ENCODE measurements at regions not wholly inside any gene's neighbourhood (a gene's known extent, or its start where the extent isn't known, plus 50 kb on each side); places are given as distances from the start of the nearest gene placed in this dataset.

DNA sequence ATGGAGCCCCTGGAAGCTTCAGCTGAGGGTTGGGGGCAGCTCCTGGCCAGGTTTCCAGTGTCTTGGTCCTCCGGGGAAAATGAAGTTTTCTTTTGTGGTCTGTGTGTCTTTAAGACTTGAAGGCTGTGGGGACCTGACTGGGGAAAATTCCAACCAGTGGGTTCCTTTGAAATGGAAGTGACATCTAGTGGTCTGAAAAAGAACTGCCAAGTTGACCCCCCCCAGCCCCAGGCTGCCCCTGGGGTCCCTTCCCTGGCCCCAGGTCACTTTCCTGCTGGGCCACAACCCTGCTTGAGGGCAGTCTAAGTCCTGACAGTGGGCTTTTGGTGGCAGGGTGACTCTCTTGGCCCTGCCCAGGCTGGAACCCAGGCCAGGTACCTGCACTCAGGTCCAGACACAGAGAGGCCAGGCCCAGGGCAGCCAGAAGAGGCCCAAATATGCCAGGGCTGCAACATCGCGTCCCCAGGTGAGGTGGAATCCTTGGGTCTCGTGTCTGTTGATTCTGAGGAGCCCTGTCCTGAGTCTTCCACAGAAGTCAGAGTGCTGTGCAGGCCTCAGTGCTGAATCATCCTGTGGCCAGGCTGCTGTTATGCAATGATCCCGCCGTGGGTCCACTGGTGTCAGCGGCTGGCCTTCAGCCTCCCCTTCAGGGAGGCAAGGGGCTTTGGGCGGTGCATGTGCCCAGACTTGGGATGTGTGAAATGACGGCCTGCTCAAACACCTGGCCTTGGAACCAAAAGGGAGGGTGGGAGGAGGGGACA, 68.4 kb downstream of the VEGFA start:
- peaks cover 8 to 19% of the 10 kb centered on the region in 2 experiments for H3K4me1 ChIP-seq (ENCODE audit: control insufficient read depth in 1 of 2, insufficient read depth in 2 of 2, low read length in 2 of 2)
- H3K79me2 ChIP-seq (ENCODE audit: insufficient read depth, low read length): no peaks in the 10 kb centered on the region
- no peaks in the 10 kb centered on the region for H3K9me2 ChIP-seq (ENCODE audit: insufficient read depth)
- H2AFZ ChIP-seq (ENCODE audit: low read depth, low read length, poor library complexity, severe bottlenecking): no peak overlapping the region
- H3K4me3 ChIP-seq (replicated peaks in 1 of 2; ENCODE audit: low read depth in 1 of 2, low read length in 2 of 2): no peak overlapping the region
- TF ChIP-seq ATF3 (IDR thresholded peaks at IDR 0.05): no peak
- peak; percentile 65 for TF ChIP-seq RAD21 (IDR thresholded peaks at IDR 0.05; ENCODE audit: low read depth)
- TF ChIP-seq ZFX (IDR thresholded peaks at IDR 0.05): peak; percentile 51; the same call in 1 of the 2 replicates
- TF ChIP-seq POLR2AphosphoS5 (IDR thresholded peaks at IDR 0.05; ENCODE audit: low read depth, low read length): no peak
- TF ChIP-seq, protein P1, sequence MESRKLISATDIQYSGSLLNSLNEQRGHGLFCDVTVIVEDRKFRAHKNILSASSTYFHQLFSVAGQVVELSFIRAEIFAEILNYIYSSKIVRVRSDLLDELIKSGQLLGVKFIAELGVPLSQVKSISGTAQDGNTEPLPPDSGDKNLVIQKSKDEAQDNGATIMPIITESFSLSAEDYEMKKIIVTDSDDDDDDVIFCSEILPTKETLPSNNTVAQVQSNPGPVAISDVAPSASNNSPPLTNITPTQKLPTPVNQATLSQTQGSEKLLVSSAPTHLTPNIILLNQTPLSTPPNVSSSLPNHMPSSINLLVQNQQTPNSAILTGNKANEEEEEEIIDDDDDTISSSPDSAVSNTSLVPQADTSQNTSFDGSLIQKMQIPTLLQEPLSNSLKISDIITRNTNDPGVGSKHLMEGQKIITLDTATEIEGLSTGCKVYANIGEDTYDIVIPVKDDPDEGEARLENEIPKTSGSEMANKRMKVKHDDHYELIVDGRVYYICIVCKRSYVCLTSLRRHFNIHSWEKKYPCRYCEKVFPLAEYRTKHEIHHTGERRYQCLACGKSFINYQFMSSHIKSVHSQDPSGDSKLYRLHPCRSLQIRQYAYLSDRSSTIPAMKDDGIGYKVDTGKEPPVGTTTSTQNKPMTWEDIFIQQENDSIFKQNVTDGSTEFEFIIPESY (IDR thresholded peaks at IDR 0.05; ENCODE audit: extremely low read depth, insufficient replicate concordance, low read length): no peak
- TF ChIP-seq SP1 (IDR thresholded peaks at IDR 0.05; ENCODE audit: low read depth): no peak
- peak; percentile 42 to 59 (median 45); a peak in 5 of 6 replicates for TF ChIP-seq CTCF (IDR thresholded peaks at IDR 0.05 in 2 of 3, conservative IDR thresholded peaks at IDR 0.05 in 1 of 3; ENCODE audit: borderline replicate concordance in 1 of 3, insufficient read depth in 1 of 3, low read depth in 2 of 3, low read length in 2 of 3)
- H3K4me2 ChIP-seq (ENCODE audit: low read length): peak overlapping the region; percentile 48
- no TSS peak for BruUV-seq (replicated peaks)
- ChIA-PET RAD21 (ENCODE audit: low non-redundant PET in 1 of 2, low total read pairs in 2 of 2, uncharacterized antibody in 2 of 2, unreplicated experiment in 2 of 2) (no interaction called here), CTCF (no interaction called here), POLR2A (no interaction called here)
- no peaks in the 10 kb centered on the region for H3K36me3 ChIP-seq (ENCODE audit: control insufficient read depth in 1 of 2, insufficient read depth in 2 of 2, low read length in 2 of 2)
- intact Hi-C loops (cut with micrococcal nuclease): loop anchor here (5.0 kb wide), 1 partner anchor 66 kb away; the partner anchor contains the start of gene VEGFA
- DNase-seq (ENCODE audit: low read depth, low spot score) (peak; percentile 22), ATAC-seq (peak; percentile 88)
- no peak overlapping the region; the same call in 1 of the 2 replicates for H3K27ac ChIP-seq (ENCODE audit: low read depth, low read length)
- H3K9ac ChIP-seq (ENCODE audit: low read length): no peak overlapping the region
- H3K9me3 ChIP-seq (ENCODE audit: control insufficient read depth in 1 of 2, insufficient read depth in 1 of 2, low read depth in 1 of 2, low read length in 2 of 2): no peaks in the 10 kb centered on the region
- no peaks in the 10 kb centered on the region for H4K20me1 ChIP-seq (ENCODE audit: insufficient read depth)
- H3K27me3 ChIP-seq (ENCODE audit: insufficient read depth, low read length): no peaks in the 10 kb centered on the region

Measured in HCT116 (cell line).